ENCODE measurements at regions not wholly inside any gene's neighbourhood (a gene's known extent, or its start where the extent isn't known, plus 50 kb on each side); places are given as distances from the start of the nearest gene placed in this dataset.
"Not testable (repeated sequence)": the region's sequence is repeated elsewhere in the genome, so short reads cannot be mapped to it uniquely, and the experiment has no call there.

DNA sequence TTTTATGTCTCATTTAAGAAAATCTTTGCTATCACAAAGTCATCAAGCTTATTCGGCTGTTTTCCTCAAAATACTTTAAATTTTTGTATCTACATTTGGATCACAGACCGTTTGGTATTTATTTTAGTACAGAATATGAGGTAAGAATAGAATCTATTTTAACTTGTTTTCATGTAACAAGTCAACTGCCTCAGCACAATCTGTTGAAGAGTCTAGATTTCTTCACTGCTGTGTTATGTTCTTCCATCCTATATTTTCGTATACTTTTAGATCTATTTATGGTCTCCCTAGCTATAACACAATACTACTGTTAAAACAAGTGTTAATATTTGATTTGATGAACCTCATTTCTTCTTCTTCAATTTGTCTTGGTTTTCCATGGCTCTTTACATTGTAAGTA lies 61.6 kb upstream of the SGCG start:
- no peak for TF ChIP-seq CTCF (IDR thresholded peaks at IDR 0.05; ENCODE audit: unreplicated experiment)
- H3K4me1 Mint-ChIP-seq: no peaks in the 10 kb centered on the region
- peaks cover 14% of the 10 kb centered on the region for H3K9me3 Mint-ChIP-seq
- no peak for DNase-seq (ENCODE audit: low spot score in 2 of 2, unreplicated experiment in 2 of 2)
- no peaks in the 10 kb centered on the region for H3K36me3 Mint-ChIP-seq
- H3K27ac Mint-ChIP-seq: no peak overlapping the region
- H3K4me3 Mint-ChIP-seq: no peak overlapping the region
- no peaks in the 10 kb centered on the region for H3K27me3 Mint-ChIP-seq (ENCODE audit: low read depth)

DNA sequence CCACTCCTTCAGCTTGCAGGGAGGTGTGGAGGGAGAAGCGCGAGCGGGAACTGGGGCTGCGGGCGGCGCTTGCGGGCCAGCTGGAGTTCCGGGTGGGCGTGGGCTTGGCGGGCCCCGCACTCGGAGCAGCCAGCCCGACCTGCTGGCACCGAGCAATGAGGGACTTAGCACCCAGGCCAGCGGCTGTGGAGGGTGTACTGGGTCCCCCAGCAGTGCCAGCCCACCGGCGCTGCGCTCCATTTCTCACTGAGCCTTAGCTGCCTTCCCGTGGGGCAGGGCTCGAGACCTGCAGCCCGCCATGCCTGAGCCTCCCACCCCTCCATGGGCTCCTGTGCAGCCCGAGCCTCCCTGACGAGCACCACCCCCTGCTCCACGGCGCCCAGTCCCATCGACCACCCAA lies 53.2 kb upstream of the SGCG start:
- not testable (repeated sequence) for H3K4me3 Mint-ChIP-seq; H3K4me1 Mint-ChIP-seq; DNase-seq (ENCODE audit: low spot score in 2 of 2, unreplicated experiment in 2 of 2); H3K27me3 Mint-ChIP-seq (ENCODE audit: low read depth); H3K27ac Mint-ChIP-seq; H3K36me3 Mint-ChIP-seq; H3K9me3 Mint-ChIP-seq

- Mint-ChIP-seq H3K9me3 (peaks cover 3% of the 10 kb centered on the region), H3K4me3 (no peak overlapping the region), H3K4me1 (no peaks in the 10 kb centered on the region), H3K27ac (no peak overlapping the region), H3K36me3 (no peaks in the 10 kb centered on the region), H3K27me3 (ENCODE audit: low read depth) (no peaks in the 10 kb centered on the region)
- DNase-seq (ENCODE audit: low spot score in 2 of 2, unreplicated experiment in 2 of 2): no peak
- TF ChIP-seq CTCF (IDR thresholded peaks at IDR 0.05; ENCODE audit: unreplicated experiment): no peak
These were observed 51.4 kb upstream of the SGCG start for GRCh38 chr13:23129331-23129730.

All from mesothelial cell of epicardium (in vitro differentiated cells).